ENCODE measurements at regions not wholly inside any gene's neighbourhood (a gene's known extent, or its start where the extent isn't known, plus 50 kb on each side); places are given as distances from the start of the nearest gene placed in this dataset.

DNA sequence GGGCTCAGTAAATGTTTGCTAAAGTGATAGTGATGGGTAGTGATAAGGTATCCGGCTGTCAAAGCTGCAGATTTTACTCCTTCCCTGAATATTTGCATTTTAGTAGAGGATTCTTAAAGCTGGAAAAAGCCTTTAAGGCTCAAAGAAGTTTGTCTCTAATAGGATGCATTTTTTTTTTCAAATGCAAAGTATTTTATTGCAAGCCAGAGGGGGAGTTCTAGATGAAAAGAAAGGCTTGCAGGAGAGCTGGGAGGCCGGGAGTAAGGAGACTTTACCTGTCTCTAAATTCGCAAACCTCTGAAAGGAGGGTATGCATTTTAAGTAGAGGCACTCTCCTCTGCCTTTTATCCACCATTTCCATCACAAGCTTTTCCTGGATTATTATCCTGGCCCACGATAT lies 100.7 kb upstream of the FNDC3A start:
- TF ChIP-seq, protein P1, sequence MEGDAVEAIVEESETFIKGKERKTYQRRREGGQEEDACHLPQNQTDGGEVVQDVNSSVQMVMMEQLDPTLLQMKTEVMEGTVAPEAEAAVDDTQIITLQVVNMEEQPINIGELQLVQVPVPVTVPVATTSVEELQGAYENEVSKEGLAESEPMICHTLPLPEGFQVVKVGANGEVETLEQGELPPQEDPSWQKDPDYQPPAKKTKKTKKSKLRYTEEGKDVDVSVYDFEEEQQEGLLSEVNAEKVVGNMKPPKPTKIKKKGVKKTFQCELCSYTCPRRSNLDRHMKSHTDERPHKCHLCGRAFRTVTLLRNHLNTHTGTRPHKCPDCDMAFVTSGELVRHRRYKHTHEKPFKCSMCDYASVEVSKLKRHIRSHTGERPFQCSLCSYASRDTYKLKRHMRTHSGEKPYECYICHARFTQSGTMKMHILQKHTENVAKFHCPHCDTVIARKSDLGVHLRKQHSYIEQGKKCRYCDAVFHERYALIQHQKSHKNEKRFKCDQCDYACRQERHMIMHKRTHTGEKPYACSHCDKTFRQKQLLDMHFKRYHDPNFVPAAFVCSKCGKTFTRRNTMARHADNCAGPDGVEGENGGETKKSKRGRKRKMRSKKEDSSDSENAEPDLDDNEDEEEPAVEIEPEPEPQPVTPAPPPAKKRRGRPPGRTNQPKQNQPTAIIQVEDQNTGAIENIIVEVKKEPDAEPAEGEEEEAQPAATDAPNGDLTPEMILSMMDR (IDR thresholded peaks at IDR 0.05): no peak
- TF ChIP-seq POLR2A (IDR thresholded peaks at IDR 0.05): no peak
